GM12878 (cell line): ENCODE measurements at regions not wholly inside any gene's neighbourhood (a gene's known extent, or its start where the extent isn't known, plus 50 kb on each side); places are given as distances from the start of the nearest gene placed in this dataset.
"Not testable (repeated sequence)": the region's sequence is repeated elsewhere in the genome, so short reads cannot be mapped to it uniquely, and the experiment has no call there.

Source experiments
- BCL11A ChIP-seq: IDR thresholded peaks from 2 replicates; pipeline ENCODE4 v1.6.1; 2011; ENCODE audit warnings: low read depth, low read length
- BHLHE40 ChIP-seq, 2 experiments: fragments of 450-650 bp in 1 of 2; IDR thresholded peaks; 2 replicates each; pipeline ENCODE4 v1.6.1; 2011 to 2017; ENCODE audit warnings: low read depth in 2 of 2, borderline replicate concordance in 1 of 2, improper control_type of control experiment in 1 of 2, low read length in 1 of 2, mild to moderate bottlenecking in 1 of 2
- EP300 ChIP-seq, 2 experiments: fragments of 150-350 bp in 1 of 2; IDR thresholded peaks; 2 replicates each; pipeline ENCODE4 v1.6.1; 2011 to 2012; ENCODE audit warnings: low read depth in 2 of 2, low read length in 2 of 2, borderline replicate concordance in 1 of 2, improper control_type of control experiment in 1 of 2, inconsistent platforms in 1 of 2; ENCODE audit not compliant: control insufficient read depth in 1 of 2
- EZH2 ChIP-seq: IDR thresholded peaks from 2 replicates; pipeline ENCODE4 v1.6.1; 2012; ENCODE audit warnings: low read depth, mild to moderate bottlenecking, control low read depth, inconsistent platforms, low read length, borderline replicate concordance; ENCODE audit not compliant: control insufficient read depth
- IKZF1 ChIP-seq: fragments of 450-650 bp; conservative IDR thresholded peaks from 2 replicates; pipeline ENCODE4 v1.6.1; 2017; ENCODE audit warnings: antibody characterized with exemption, mild to moderate bottlenecking
- KDM1A ChIP-seq: fragments of 200-600 bp; sonication (generic); IDR thresholded peaks from 2 replicates; pipeline ENCODE4 v1.6.1; 2016; ENCODE audit warnings: borderline replicate concordance
- NR2C1 ChIP-seq: fragments of 450-650 bp; IDR thresholded peaks from 2 replicates; pipeline ENCODE4 v1.6.1; 2017; ENCODE audit warnings: antibody characterized with exemption, mild to moderate bottlenecking, moderate library complexity
- PAX8 ChIP-seq: fragments of 450-650 bp; IDR thresholded peaks from 2 replicates; pipeline ENCODE4 v1.6.1; 2017; ENCODE audit warnings: mild to moderate bottlenecking, moderate library complexity
- STAT3 ChIP-seq: IDR thresholded peaks from 2 replicates; pipeline ENCODE4 v1.6.1; 2011; ENCODE audit warnings: low read depth, low read length, improper control_type of control experiment
- TCF7 ChIP-seq: IDR thresholded peaks from 2 replicates; pipeline ENCODE4 v1.6.1; 2014; ENCODE audit warnings: antibody characterized with exemption, borderline replicate concordance
- YBX1 ChIP-seq: fragments of 450-650 bp; IDR thresholded peaks from 2 replicates; pipeline ENCODE4 v1.6.1; 2016; ENCODE audit warnings: antibody characterized with exemption
- YY1 ChIP-seq: IDR thresholded peaks from 2 replicates; pipeline ENCODE4 v1.6.1; 2011; ENCODE audit warnings: low read depth, mild to moderate bottlenecking, low read length
- ZNF24 ChIP-seq: fragments of 450-650 bp; IDR thresholded peaks from 2 replicates; pipeline ENCODE4 v1.6.1; 2017; ENCODE audit warnings: antibody characterized with exemption, mild to moderate bottlenecking
- TF ChIP-seq, protein P1 (sequence below), 3 experiments: IDR thresholded peaks in 2 of 3; conservative IDR thresholded peaks in 1 of 3; 2 replicates each; pipeline ENCODE4 v1.5.1; 2011; ENCODE audit warnings: low read depth in 3 of 3, low read length in 3 of 3, mild to moderate bottlenecking in 3 of 3, control low read depth in 2 of 3, moderate library complexity in 2 of 3, inconsistent platforms in 1 of 3, mixed read lengths in 1 of 3; ENCODE audit not compliant: control insufficient read depth in 2 of 3, insufficient read depth in 1 of 3; ENCODE audit errors: extremely low read depth in 1 of 3

GRCh38 chr22:23456666-23457379, 123.3 kb downstream of the IGLL1 start:
- TF ChIP-seq TCF7; KDM1A; BCL11A; ZNF24; EZH2; YY1; PAX8; NR2C1; IKZF1; STAT3; YBX1; EP300 (IDR thresholded peaks at IDR 0.05; ENCODE audit: borderline replicate concordance in 1 of 2, control insufficient read depth in 1 of 2, low read depth in 2 of 2, low read length in 2 of 2); BHLHE40 (IDR thresholded peaks at IDR 0.05; ENCODE audit: borderline replicate concordance in 1 of 2, low read depth in 2 of 2, low read length in 1 of 2): not testable (repeated sequence)
- TF ChIP-seq, protein P1, sequence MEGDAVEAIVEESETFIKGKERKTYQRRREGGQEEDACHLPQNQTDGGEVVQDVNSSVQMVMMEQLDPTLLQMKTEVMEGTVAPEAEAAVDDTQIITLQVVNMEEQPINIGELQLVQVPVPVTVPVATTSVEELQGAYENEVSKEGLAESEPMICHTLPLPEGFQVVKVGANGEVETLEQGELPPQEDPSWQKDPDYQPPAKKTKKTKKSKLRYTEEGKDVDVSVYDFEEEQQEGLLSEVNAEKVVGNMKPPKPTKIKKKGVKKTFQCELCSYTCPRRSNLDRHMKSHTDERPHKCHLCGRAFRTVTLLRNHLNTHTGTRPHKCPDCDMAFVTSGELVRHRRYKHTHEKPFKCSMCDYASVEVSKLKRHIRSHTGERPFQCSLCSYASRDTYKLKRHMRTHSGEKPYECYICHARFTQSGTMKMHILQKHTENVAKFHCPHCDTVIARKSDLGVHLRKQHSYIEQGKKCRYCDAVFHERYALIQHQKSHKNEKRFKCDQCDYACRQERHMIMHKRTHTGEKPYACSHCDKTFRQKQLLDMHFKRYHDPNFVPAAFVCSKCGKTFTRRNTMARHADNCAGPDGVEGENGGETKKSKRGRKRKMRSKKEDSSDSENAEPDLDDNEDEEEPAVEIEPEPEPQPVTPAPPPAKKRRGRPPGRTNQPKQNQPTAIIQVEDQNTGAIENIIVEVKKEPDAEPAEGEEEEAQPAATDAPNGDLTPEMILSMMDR (IDR thresholded peaks at IDR 0.05 in 2 of 3, conservative IDR thresholded peaks at IDR 0.05 in 1 of 3; ENCODE audit: control insufficient read depth in 2 of 3, extremely low read depth in 1 of 3, insufficient read depth in 1 of 3, low read depth in 3 of 3, low read length in 3 of 3), result not testable (repeated sequence)
